IgD-negative memory B cell (primary cell): ENCODE measurements at regions not wholly inside any gene's neighbourhood (a gene's known extent, or its start where the extent isn't known, plus 50 kb on each side); places are given as distances from the start of the nearest gene placed in this dataset.

ENCODE experiments used
- H3K27ac Mint-ChIP-seq, 3 donors: one replicate each; pipeline ENCODE4 v1.8.0; 2020 to 2022; ENCODE audit warnings: mild to moderate bottlenecking in 3 of 3, mixed read lengths in 3 of 3, moderate library complexity in 1 of 3
- H3K27me3 Mint-ChIP-seq: one replicate; pipeline ENCODE4 v1.8.0; 2021; ENCODE audit warnings: mixed read lengths
- H3K36me3 Mint-ChIP-seq: one replicate; pipeline ENCODE4 v1.8.0; 2020; ENCODE audit warnings: mild to moderate bottlenecking, mixed read lengths
- H3K4me1 Mint-ChIP-seq, 3 donors: one replicate each; pipeline ENCODE4 v1.8.0; 2020 to 2022; ENCODE audit warnings: mixed read lengths in 3 of 3, mild to moderate bottlenecking in 1 of 3
- H3K4me3 Mint-ChIP-seq, 4 donors: one replicate each; pipeline ENCODE4 v1.8.0; 2020 to 2022; ENCODE audit warnings: mild to moderate bottlenecking in 4 of 4, mixed read lengths in 4 of 4, moderate library complexity in 3 of 4
- H3K9me3 Mint-ChIP-seq, 3 donors: one replicate each; pipeline ENCODE4 v1.8.0; 2020 to 2021; ENCODE audit warnings: mixed read lengths in 3 of 3, mild to moderate bottlenecking in 1 of 3

DNA sequence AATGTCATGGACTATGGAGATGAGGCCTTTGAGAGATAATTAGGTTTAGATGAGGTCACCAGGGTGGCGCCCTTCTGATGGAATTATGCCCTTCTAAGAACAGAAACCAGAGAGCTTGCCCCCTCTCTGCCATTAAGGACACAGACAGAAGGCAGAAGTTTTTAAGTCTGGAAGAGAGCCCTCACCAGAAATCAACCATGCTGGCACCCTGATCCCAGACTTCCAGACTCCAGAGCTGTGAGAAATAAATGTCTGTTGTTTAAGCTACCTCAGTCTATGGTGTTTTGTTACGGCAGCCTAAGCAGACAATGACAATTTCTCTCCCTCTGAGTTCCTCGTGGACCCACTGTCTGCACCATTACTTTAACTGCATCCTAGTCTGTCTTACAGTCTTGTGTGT lies 382.0 kb downstream of the GXYLT1 start:
- H3K27me3 Mint-ChIP-seq: peaks cover 4% of the 10 kb centered on the region
- H3K27ac Mint-ChIP-seq: no peak overlapping the region
- H3K4me3 Mint-ChIP-seq: no peak overlapping the region
- H3K4me1 Mint-ChIP-seq: no peaks in the 10 kb centered on the region
- peaks cover 0 to 5% (median 3%) of the 10 kb centered on the region in 3 donors for H3K9me3 Mint-ChIP-seq
- H3K36me3 Mint-ChIP-seq: no peaks in the 10 kb centered on the region

DNA sequence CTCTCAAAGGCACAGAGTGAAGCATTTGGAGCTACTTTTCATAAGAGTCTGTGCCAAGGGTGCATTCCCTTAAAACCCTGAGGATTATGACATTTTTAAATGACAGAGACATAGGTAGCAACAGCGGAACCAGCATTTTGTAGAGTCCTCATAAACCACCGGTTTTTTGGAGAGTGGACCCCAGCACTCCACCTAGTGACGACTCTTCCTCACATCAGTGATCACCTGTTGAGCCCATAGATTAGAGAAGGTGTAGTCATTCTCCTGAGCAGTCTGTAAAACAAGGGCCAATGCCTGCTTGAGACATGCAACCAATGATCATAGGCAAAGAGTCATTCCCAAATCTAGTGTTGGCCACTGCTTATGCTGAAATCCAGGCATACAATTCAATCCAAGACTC lies 399.1 kb downstream of the GXYLT1 start:
- no peaks in the 10 kb centered on the region for H3K27me3 Mint-ChIP-seq
- no peak overlapping the region for H3K4me3 Mint-ChIP-seq
- no peak overlapping the region for H3K27ac Mint-ChIP-seq
- H3K4me1 Mint-ChIP-seq: no peaks in the 10 kb centered on the region
- H3K36me3 Mint-ChIP-seq: no peaks in the 10 kb centered on the region
- H3K9me3 Mint-ChIP-seq: peaks cover 0 to 10% (median 4%) of the 10 kb centered on the region in 3 donors

DNA sequence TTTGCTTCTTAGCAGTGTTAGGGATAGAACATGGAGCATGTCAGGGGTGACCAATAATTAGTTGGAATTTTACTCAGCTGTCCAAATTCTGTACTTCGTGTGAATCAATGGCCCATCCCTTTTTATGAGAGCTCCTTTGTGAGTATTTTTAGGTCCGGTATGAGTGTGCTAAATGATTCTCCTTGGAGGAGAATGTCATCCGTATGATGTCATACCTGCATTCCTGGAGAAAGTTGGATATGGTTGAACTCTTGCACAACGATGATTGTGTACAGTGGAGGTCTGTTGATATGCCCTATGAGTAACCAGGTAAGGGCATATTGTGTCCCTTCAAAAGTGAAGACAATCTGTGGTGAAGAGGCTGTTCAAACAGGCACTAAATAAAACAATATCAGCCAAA lies 400.8 kb downstream of the GXYLT1 start:
- H3K27ac Mint-ChIP-seq: no peak overlapping the region
- peaks cover 0 to 2% (median 0%) of the 10 kb centered on the region in 3 donors for H3K9me3 Mint-ChIP-seq
- H3K4me3 Mint-ChIP-seq: no peak overlapping the region
- no peaks in the 10 kb centered on the region for H3K27me3 Mint-ChIP-seq
- H3K4me1 Mint-ChIP-seq: no peaks in the 10 kb centered on the region
- H3K36me3 Mint-ChIP-seq: no peaks in the 10 kb centered on the region

DNA sequence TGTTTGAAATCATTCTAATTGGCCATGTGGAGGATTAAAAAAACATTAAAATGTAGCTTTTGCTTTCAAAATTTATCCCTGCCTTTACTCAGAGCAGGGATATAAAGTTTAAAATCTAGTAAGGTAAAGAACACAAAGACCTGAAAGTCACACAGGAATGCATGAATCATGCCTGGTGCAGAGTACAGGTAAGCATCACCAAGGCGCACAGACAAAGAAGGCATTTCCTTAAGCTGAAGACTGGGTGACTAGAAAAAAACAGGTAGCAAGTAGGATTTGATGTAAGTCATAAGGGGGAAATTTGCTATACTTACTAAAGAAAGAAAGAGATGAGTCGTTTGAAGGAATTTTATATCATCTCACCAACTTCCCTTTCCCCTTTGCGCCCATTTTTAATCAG lies 405.6 kb downstream of the GXYLT1 start:
- H3K27me3 Mint-ChIP-seq: no peaks in the 10 kb centered on the region
- peaks cover 0 to 4% (median 0%) of the 10 kb centered on the region in 3 donors for H3K9me3 Mint-ChIP-seq
- H3K36me3 Mint-ChIP-seq: no peaks in the 10 kb centered on the region
- no peaks in the 10 kb centered on the region for H3K4me1 Mint-ChIP-seq
- no peak overlapping the region for H3K4me3 Mint-ChIP-seq
- H3K27ac Mint-ChIP-seq: no peak overlapping the region

DNA sequence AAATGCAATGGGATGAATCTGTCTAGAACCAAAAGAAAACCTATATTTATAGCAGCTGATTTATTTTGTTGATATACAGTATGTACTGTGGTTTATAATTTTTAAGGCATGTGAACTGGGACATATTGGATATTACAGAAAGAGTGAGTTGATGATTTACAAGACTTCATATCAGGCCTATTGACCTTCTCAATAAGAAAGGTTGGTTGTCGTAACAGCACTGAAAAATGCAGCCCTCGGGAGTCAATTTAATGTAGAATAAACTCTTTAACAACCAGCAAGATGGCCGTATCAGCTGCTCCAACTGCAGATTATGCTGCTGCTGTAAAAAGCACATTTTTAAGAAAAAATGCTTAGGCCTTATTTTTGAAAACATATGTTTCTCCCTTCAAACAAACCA lies 407.3 kb downstream of the GXYLT1 start:
- Mint-ChIP-seq H3K36me3 (no peaks in the 10 kb centered on the region), H3K9me3 (peaks cover 0 to 4% (median 0%) of the 10 kb centered on the region in 3 donors), H3K27me3 (peaks cover 2% of the 10 kb centered on the region)

DNA sequence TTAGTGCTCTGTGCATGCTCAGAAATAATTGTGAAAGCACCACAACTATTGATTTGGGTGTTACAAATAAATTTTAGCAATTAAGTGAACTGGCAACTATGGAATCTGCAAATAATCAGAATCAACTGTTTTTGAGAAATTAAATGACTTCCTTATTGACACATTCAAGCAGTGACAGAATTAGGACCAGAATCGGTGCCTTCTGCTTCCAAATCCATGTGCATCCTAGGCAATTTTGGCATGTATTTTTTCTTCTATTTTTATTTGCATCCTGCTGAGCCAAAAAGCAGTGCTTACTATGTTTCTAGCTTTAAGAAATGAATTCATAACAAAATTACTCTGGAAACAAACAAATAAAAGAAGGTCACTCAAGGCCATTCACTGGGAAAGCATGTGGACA lies 408.2 kb downstream of the GXYLT1 start:
- H3K4me1 Mint-ChIP-seq: no peaks in the 10 kb centered on the region
- H3K36me3 Mint-ChIP-seq: no peaks in the 10 kb centered on the region
- no peak overlapping the region for H3K27ac Mint-ChIP-seq
- H3K4me3 Mint-ChIP-seq: no peak overlapping the region
- peaks cover 2% of the 10 kb centered on the region for H3K27me3 Mint-ChIP-seq
- peaks cover 0 to 4% (median 0%) of the 10 kb centered on the region in 3 donors for H3K9me3 Mint-ChIP-seq

More for the DNA sequence above, 407.3 kb downstream of the GXYLT1 start:
- Mint-ChIP-seq H3K27ac (no peak overlapping the region), H3K4me3 (no peak overlapping the region), H3K4me1 (no peaks in the 10 kb centered on the region)

DNA sequence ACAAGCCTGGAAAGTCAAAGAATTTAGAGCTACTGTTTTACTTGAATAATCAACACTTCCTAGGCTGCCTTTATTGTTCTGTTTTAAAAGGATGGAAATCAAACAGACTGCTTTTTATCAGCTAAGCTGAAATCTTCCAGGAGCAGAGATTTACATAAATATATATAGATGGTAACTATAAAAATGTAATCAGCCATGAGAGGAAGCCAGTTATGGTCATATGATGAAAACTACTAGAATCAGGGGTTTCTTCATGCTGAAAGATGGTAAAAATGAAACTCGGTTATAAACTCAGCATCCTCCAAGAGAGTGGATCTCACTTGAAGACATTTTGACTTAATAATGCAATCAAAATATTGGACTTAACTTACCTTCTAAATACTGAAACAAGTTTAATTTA lies 413.0 kb downstream of the GXYLT1 start:
- H3K4me3 Mint-ChIP-seq: no peak overlapping the region
- no peaks in the 10 kb centered on the region for H3K36me3 Mint-ChIP-seq
- H3K9me3 Mint-ChIP-seq: peaks cover 0 to 2% (median 0%) of the 10 kb centered on the region in 3 donors
- H3K27me3 Mint-ChIP-seq: peaks cover 4% of the 10 kb centered on the region
- no peak overlapping the region for H3K27ac Mint-ChIP-seq
- no peaks in the 10 kb centered on the region for H3K4me1 Mint-ChIP-seq

DNA sequence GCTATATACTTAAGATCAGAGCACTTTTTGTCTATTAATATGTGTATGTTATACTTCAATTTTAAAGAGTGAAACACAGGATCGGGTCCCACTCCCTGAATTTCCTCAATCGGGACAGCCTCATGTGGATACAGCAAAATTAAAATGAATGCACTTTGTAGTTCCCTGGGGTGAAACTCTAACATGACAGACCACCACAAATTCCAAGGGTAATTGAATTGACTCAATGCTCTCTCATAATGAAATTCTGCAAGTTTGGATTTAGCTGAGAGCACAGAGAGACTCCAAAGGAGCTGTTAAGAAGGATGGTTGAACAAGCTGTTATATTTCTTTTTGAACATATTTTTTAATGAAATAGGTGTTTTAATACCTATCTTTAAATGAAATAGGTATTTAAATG lies 413.6 kb downstream of the GXYLT1 start:
- Mint-ChIP-seq H3K9me3 (peaks cover 0 to 2% (median 0%) of the 10 kb centered on the region in 3 donors), H3K27ac (peak overlapping the region in 1 of 3 donors; percentile 10), H3K4me1 (no peaks in the 10 kb centered on the region), H3K4me3 (no peak overlapping the region), H3K36me3 (no peaks in the 10 kb centered on the region), H3K27me3 (peaks cover 4% of the 10 kb centered on the region)

DNA sequence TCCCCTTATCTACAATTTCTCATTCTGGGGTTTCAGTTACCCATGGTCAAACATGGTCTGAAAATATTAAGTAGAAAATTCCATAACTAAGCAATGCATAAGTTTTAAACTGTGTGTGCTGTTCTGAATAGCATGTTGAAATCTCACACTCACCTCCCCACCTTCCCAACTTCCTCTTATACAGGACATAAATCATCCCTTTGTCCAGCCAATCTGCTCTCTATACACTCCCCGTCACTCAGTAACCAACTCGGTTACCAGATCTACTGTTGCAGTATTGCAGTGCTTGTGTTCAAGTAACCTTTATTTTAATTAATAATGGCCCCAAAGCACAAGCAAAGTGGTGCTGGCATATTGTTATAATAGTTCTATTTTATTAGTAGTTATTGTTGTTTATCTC lies 420.5 kb downstream of the GXYLT1 start:
- Mint-ChIP-seq H3K27ac (no peak overlapping the region), H3K9me3 (peaks cover 0 to 3% (median 0%) of the 10 kb centered on the region in 3 donors), H3K36me3 (no peaks in the 10 kb centered on the region), H3K27me3 (peaks cover 3% of the 10 kb centered on the region), H3K4me3 (no peak overlapping the region), H3K4me1 (no peaks in the 10 kb centered on the region)

DNA sequence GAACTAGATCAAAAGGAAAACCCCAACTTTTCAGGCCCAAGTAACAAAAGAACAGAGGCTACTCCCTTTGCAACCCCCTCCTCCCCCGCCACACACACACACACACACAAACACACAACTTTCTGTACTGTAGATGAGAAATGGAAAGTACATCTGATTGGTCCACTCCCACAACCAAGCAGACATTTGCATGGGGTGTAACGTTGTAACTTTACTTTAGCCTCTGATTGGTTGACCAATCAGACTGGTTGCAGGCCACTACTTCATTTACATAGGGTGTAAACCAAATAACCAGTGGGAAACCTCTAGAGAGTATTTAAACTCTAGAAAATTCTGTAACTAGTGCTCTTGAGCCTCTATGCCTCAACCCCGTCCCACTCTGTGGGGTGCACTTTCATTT lies 425.5 kb downstream of the GXYLT1 start:
- H3K36me3 Mint-ChIP-seq: no peaks in the 10 kb centered on the region
- H3K27ac Mint-ChIP-seq: no peak overlapping the region
- peaks cover 0 to 5% (median 0%) of the 10 kb centered on the region in 3 donors for H3K9me3 Mint-ChIP-seq
- H3K4me1 Mint-ChIP-seq: no peaks in the 10 kb centered on the region
- peaks cover 2% of the 10 kb centered on the region for H3K27me3 Mint-ChIP-seq
- H3K4me3 Mint-ChIP-seq: no peak overlapping the region

DNA sequence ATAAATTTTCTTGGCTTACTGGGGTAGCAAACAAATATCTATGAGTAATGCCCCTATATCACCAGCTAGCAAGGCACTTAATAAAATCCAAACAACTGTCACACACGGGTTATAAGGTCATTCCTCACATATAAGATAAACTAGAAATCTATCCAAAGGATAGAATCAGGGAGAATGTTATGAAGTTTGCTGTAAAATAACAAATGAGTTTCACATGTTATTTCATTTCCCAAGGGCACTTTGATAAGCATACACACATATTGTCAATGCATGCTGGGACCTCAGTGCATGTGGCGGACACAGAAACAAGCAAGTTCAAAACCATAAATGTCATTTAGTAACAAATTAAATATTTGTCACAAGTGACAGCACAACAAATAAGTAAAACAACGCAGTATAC lies 429.4 kb downstream of the GXYLT1 start:
- H3K4me1 Mint-ChIP-seq: no peaks in the 10 kb centered on the region
- H3K4me3 Mint-ChIP-seq: no peak overlapping the region

DNA sequence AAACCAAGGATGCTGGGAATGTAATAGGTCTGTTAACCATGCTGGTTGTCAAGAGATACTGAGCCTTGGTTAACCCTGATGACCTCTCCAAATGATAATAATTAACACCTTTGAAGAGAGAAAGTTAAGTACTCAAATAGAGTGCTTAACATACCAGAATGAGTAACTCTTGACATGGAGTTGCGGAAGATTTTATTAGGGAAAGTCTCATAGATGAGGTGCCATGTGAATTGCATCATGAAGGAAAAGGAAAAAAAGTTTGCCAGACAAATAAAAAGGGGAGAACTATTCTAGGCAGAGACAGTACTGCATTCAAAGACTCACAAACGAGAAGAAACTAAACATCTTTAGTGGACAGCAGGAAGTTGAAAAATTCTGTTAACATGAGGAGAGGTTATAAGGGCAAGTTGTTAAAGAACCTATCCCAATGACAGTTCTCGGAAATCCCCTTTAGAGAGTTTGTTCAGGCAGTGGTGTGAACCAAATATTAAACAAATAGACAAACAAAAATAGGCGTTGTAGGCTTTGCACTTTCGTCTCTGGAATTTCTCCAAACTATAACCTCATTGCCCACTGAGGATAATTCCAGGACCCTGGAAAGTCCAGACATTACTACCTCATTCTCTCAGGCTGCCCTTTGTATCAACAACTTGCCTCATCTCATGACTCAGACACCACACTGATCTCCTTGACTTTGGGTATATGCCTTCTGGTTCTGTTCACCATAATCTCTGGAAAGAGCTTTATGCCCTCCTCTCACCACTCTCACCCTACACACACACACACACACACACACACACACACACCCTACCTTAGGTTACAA lies 435.0 kb downstream of the GXYLT1 start:
- H3K36me3 Mint-ChIP-seq: no peaks in the 10 kb centered on the region
- H3K4me3 Mint-ChIP-seq: no peak overlapping the region
- H3K4me1 Mint-ChIP-seq: no peaks in the 10 kb centered on the region
- H3K27ac Mint-ChIP-seq: no peak overlapping the region
- H3K9me3 Mint-ChIP-seq: no peaks in the 10 kb centered on the region
- no peaks in the 10 kb centered on the region for H3K27me3 Mint-ChIP-seq

More for the DNA sequence above, 429.4 kb downstream of the GXYLT1 start:
- no peaks in the 10 kb centered on the region for H3K27me3 Mint-ChIP-seq
- H3K27ac Mint-ChIP-seq: no peak overlapping the region
- peaks cover 0 to 1% (median 0%) of the 10 kb centered on the region in 3 donors for H3K9me3 Mint-ChIP-seq
- no peaks in the 10 kb centered on the region for H3K36me3 Mint-ChIP-seq

DNA sequence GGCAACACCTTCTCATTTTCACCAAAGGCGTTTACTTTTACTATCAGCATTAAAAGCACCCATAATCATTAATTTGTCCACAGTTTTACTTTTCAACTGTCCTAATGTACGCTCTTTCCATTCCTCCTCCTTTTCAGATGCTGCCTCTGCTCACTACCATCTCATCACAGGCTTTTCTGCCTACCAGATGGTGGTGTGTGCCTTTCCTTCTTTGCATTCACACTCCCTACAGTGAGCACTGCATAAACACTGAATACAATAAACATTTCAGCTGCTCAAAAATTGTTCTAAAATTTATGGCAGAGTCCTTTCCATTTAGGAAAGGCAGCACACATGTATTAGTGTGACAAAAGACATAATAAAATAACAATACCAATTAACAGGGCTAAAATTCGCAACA lies 435.7 kb downstream of the GXYLT1 start:
- Mint-ChIP-seq H3K27ac (no peak overlapping the region), H3K4me1 (no peaks in the 10 kb centered on the region), H3K27me3 (no peaks in the 10 kb centered on the region), H3K4me3 (no peak overlapping the region), H3K9me3 (no peaks in the 10 kb centered on the region), H3K36me3 (no peaks in the 10 kb centered on the region)

DNA sequence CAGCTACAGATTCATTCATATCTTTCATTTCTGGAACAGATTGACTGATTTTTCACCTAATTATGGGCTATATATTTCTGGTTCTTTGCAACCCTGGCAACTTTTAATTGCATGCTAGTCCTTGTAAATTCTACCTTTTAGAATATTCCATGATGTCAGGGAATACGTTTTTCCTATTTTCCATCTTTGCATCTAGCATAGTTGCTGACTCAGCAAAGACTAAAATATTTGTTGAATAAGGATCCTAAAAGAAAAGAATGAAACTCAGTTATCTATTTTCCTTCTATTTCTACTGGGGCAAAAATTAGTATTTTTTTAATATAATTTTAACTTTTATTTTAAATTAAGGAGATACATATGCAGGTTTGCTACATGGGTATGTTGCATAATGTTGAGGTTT lies 438.3 kb downstream of the GXYLT1 start:
- Mint-ChIP-seq H3K4me1 (no peaks in the 10 kb centered on the region), H3K9me3 (no peaks in the 10 kb centered on the region), H3K4me3 (no peak overlapping the region), H3K27ac (no peak overlapping the region), H3K36me3 (no peaks in the 10 kb centered on the region), H3K27me3 (no peaks in the 10 kb centered on the region)

DNA sequence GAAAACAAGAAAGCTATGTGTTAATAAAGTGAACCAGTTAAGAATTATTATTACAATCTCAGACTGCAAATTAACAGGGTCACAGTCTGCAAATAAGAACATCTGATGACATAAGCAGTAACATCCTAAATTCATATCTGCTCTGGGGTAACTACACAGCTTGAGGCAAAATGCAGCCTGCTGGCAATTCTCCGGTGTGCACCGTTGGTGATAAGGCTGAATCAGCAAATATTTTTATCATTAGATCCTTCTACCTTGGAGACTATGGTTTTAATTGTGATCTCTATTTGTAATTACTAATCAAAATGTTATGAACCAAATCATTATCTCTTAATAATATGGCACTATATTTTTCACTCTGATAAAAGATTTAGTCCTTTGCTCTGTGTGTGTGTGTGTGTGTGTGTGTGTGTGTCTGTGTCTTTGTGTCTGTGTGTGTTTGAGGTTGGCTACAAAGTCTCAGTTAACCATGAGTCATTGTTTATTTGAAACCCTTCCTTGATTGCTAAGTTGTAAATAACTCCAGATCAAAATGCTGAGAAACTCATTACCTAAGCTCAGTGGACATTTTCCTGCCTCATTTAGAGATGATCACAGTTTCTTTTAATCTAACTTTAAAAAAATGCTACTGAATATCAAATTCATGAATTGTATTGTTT lies 442.6 kb downstream of the GXYLT1 start:
- Mint-ChIP-seq H3K4me1 (no peaks in the 10 kb centered on the region), H3K27me3 (no peaks in the 10 kb centered on the region), H3K27ac (no peak overlapping the region), H3K9me3 (no peaks in the 10 kb centered on the region), H3K4me3 (no peak overlapping the region), H3K36me3 (no peaks in the 10 kb centered on the region)

DNA sequence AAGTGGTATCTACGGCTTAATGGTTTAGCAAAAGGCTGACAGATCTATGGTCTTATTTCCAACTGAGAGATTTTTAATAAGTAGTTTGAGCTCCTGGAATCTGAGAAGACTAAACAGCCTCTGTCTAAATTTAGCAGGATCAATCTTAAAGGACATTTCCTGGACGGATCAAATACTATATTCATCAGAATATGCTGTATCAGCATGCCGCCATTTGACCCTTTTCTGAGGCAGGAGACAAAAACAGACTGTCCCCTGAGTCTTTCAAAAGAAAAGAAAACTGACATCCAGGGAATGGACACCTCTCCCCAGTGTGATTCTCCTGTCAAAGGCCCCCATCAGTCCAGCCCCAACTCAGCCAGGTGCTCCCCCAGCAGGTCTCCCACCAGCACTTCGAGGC lies 443.7 kb downstream of the GXYLT1 start:
- H3K27ac Mint-ChIP-seq: no peak overlapping the region
- H3K27me3 Mint-ChIP-seq: no peaks in the 10 kb centered on the region
- no peaks in the 10 kb centered on the region for H3K36me3 Mint-ChIP-seq

More for the DNA sequence above, 443.7 kb downstream of the GXYLT1 start:
- Mint-ChIP-seq H3K4me3 (no peak overlapping the region), H3K4me1 (no peaks in the 10 kb centered on the region), H3K9me3 (peaks cover 0 to 2% (median 0%) of the 10 kb centered on the region in 3 donors)
